ENCODE measurements at regions not wholly inside any gene's neighbourhood (a gene's known extent, or its start where the extent isn't known, plus 50 kb on each side); places are given as distances from the start of the nearest gene placed in this dataset.
"Not testable (repeated sequence)": the region's sequence is repeated elsewhere in the genome, so short reads cannot be mapped to it uniquely, and the experiment has no call there.

- Mint-ChIP-seq H3K4me1 (no peaks in the 10 kb centered on the region), H3K27me3 (ENCODE audit: low read depth in 3 of 3) (no peaks in the 10 kb centered on the region), H3K4me3 (no peak overlapping the region), H3K36me3 (no peaks in the 10 kb centered on the region), H3K27ac (no peak overlapping the region), H3K9me3 (peaks cover 0 to 1% (median 0%) of the 10 kb centered on the region in 6 donors)
- no peak for DNase-seq
These were observed 64.7 kb upstream of the ANKRD55 start for GRCh38 chr5:56297851-56298250.

DNA sequence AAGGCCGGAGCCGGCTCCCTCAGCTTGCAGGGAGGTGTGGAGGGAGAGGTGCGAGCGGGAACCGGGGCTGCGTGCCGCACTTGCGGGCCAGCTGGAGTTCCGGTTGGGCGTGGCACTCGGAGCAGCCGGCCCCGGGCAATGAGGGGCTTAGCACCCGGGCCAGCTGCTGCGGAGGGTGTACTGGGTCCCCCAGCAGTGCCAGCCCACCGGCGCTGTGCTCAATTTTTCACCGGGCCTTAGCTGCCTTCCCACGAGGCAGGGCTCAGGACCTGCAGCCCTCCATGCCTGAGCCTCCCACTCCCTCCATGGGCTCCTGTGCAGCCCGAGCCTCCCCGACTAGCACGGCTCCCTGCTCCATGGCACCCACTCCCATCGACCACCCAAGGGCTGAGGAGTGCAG lies 62.2 kb upstream of the ANKRD55 start:
- H3K36me3 Mint-ChIP-seq; H3K9me3 Mint-ChIP-seq; H3K4me1 Mint-ChIP-seq; H3K4me3 Mint-ChIP-seq; H3K27me3 Mint-ChIP-seq (ENCODE audit: low read depth in 3 of 3); H3K27ac Mint-ChIP-seq; DNase-seq: not testable (repeated sequence)

- Mint-ChIP-seq H3K4me3 (no peak overlapping the region), H3K9me3 (peaks cover 0 to 1% (median 0%) of the 10 kb centered on the region in 6 donors), H3K27me3 (ENCODE audit: low read depth in 3 of 3) (peaks cover 0 to 4% (median 0%) of the 10 kb centered on the region in 3 donors), H3K27ac (no peak overlapping the region), H3K36me3 (no peaks in the 10 kb centered on the region), H3K4me1 (no peaks in the 10 kb centered on the region)
- DNase-seq, result no peak
These were observed 61.2 kb upstream of the ANKRD55 start for GRCh38 chr5:56294354-56294753.

DNA sequence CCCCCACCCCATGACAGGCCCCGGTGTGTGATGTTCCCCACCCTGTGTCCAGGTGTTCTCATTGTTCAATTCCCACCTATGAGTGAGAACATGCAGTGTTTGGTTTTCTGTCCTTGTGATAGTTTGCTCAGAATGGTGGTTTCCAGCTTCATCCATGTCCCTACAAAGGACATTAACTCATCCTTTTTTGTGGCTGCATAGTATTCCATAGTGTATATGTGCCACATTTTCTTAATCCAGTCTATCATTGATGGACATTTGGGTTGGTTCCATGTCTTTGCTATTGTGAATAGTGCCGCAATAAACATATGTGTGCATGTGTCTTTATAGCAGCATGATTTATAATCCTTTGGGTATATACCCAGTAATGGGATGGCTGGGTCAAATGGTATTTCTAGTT lies 59.7 kb upstream of the ANKRD55 start:
- H3K9me3 Mint-ChIP-seq; H3K36me3 Mint-ChIP-seq; H3K4me3 Mint-ChIP-seq; H3K27me3 Mint-ChIP-seq (ENCODE audit: low read depth in 3 of 3); DNase-seq; H3K27ac Mint-ChIP-seq; H3K4me1 Mint-ChIP-seq: not testable (repeated sequence)

DNA sequence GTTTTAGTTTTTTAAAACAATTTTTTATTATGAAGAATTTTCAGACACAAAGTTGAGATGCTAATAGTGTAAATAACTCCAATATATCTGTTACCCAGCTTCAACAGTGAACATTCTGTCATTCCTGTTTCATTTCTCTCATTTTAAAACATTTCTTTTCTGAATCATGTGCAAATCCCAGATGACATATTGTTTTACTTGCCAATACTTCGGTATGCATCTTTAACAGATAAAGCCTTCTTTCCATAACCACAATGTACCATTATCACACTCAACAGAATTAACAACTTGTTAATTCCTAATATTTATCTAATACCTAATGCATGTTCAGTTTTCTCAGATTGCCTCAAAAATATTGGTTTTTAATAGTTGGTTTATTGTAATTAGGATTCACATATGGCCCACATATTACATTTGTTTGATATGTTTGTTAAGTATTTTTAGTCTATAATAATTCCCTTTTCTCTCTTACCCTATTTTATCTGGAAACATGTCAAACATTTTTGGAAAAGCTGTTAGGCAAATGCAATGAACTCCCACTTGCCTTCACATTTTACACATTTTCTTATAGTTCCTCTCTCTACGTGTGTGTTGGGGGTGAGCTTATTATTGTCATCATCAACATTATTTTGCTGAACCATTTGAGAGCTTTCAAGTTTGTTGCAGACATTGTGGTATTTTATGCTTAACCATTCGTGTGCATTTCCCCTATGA lies 58.7 kb upstream of the ANKRD55 start:
- Mint-ChIP-seq H3K27ac (no peak overlapping the region), H3K36me3 (no peaks in the 10 kb centered on the region), H3K4me1 (no peaks in the 10 kb centered on the region), H3K4me3 (no peak overlapping the region), H3K27me3 (ENCODE audit: low read depth in 3 of 3) (peaks cover 3 to 8% (median 4%) of the 10 kb centered on the region in 3 donors), H3K9me3 (peaks cover 0 to 1% (median 0%) of the 10 kb centered on the region in 6 donors)
- DNase-seq, result no peak

- Mint-ChIP-seq H3K4me3 (no peak overlapping the region), H3K27ac (no peak overlapping the region), H3K9me3 (no peaks in the 10 kb centered on the region), H3K4me1 (no peaks in the 10 kb centered on the region), H3K36me3 (no peaks in the 10 kb centered on the region), H3K27me3 (ENCODE audit: low read depth in 3 of 3) (peaks cover 3 to 8% (median 5%) of the 10 kb centered on the region in 3 donors)
- DNase-seq, result no peak
These were observed 58.0 kb upstream of the ANKRD55 start for GRCh38 chr5:56291079-56291643.

DNA sequence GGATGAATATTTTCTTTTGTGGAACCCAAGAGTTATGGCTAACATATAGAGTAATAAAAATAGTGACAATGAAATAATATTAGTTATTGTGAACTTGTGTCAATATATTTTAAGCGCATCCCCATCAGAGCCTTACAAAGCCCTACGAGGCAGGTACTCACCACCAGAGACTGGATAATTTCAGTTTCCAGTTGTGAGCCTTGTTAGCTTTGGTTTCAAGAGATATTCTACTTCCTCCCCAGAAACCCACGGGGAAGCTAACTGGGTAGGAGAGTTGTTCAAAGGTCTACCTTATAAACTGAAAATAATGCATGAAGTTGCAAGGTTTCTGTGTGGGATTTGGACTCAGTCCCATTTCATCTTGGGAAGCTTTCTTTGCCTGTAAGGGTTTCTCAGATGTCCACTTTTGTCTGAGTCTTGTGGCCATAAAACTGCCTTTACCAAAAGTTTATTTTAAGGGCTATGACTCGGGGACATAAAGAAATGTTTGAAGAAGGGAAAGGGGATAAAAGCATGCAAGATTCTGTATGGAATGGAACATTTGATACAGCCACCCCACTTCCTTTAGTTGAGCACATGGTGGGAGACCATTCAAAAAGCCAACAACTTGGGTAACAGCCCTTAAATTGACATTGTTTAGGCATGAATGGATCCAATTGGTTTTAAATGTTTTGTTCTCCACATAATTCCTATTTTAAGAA lies 57.4 kb upstream of the ANKRD55 start:
- no peak overlapping the region for H3K4me3 Mint-ChIP-seq
- no peak for DNase-seq
- no peaks in the 10 kb centered on the region for H3K9me3 Mint-ChIP-seq
- H3K4me1 Mint-ChIP-seq, result no peaks in the 10 kb centered on the region
- peaks cover 3 to 8% (median 5%) of the 10 kb centered on the region in 3 donors for H3K27me3 Mint-ChIP-seq (ENCODE audit: low read depth in 3 of 3)
- no peaks in the 10 kb centered on the region for H3K36me3 Mint-ChIP-seq
- no peak overlapping the region for H3K27ac Mint-ChIP-seq

DNA sequence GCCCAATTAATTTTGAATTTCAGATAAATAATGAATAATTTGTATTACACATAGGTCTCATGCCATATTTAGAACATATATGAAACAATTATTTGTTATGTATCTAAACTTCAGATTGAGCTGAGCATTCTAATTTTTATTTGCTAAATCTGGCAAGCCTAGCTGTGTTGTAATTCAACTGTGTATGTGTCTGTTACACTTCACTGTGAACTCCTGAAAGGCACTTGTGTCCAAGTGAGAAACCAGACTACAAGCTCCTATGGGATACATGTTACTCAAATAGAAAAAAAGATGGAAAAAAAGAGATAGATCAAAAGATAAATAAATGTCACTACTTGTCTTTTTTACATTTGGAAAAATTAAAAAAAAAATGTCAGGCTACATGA lies 56.5 kb upstream of the ANKRD55 start:
- Mint-ChIP-seq H3K36me3 (no peaks in the 10 kb centered on the region), H3K27ac (no peak overlapping the region), H3K27me3 (ENCODE audit: low read depth in 3 of 3) (peaks cover 3 to 8% (median 5%) of the 10 kb centered on the region in 3 donors), H3K4me3 (no peak overlapping the region), H3K9me3 (no peaks in the 10 kb centered on the region), H3K4me1 (no peaks in the 10 kb centered on the region)
- no peak for DNase-seq

GRCh38 chr5:56288873-56289601 lies 55.9 kb upstream of the ANKRD55 start:
- no peak overlapping the region for H3K4me3 Mint-ChIP-seq
- no peaks in the 10 kb centered on the region for H3K4me1 Mint-ChIP-seq
- H3K9me3 Mint-ChIP-seq, result no peaks in the 10 kb centered on the region
- no peaks in the 10 kb centered on the region for H3K36me3 Mint-ChIP-seq
- DNase-seq, result no peak
- no peak overlapping the region for H3K27ac Mint-ChIP-seq
- H3K27me3 Mint-ChIP-seq (ENCODE audit: low read depth in 3 of 3), result peaks cover 3 to 8% (median 5%) of the 10 kb centered on the region in 3 donors

- H3K36me3 Mint-ChIP-seq, result no peaks in the 10 kb centered on the region
- no peaks in the 10 kb centered on the region for H3K9me3 Mint-ChIP-seq
- H3K27me3 Mint-ChIP-seq (ENCODE audit: low read depth in 3 of 3), result peaks cover 3 to 8% (median 4%) of the 10 kb centered on the region in 3 donors
- H3K27ac Mint-ChIP-seq, result no peak overlapping the region
- no peak for DNase-seq
- H3K4me1 Mint-ChIP-seq, result no peaks in the 10 kb centered on the region
- no peak overlapping the region for H3K4me3 Mint-ChIP-seq
These were observed 53.1 kb upstream of the ANKRD55 start for GRCh38 chr5:56286015-56286884.

DNA sequence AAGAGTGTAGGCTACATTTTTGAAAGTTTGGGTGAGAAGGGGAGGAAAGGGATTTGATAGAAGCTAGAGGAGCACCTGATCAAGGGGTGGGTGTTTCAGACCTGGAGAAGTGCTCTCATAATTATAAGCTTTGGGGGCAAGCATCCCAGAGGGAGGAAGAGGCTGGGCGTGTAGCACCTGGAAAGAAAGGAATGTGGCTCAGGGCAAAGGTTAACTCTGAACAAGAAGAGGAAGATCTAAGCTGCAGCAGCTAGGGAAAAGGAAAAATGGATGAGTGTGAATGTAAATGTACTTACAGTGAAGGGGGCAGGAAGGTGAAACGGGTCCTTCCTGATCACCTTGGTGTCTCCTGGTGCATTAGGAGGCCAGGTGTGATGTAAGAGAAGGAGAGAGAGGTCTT lies 49.8 kb upstream of the ANKRD55 start:
- H3K27ac Mint-ChIP-seq, result no peak overlapping the region
- no peaks in the 10 kb centered on the region for H3K36me3 Mint-ChIP-seq
- H3K27me3 Mint-ChIP-seq (ENCODE audit: low read depth in 3 of 3), result peaks cover under 1 to 8% (median 1%) of the 10 kb centered on the region in 3 donors
- H3K4me1 Mint-ChIP-seq, result no peaks in the 10 kb centered on the region
- DNase-seq, result no peak
- H3K9me3 Mint-ChIP-seq, result no peaks in the 10 kb centered on the region
- H3K4me3 Mint-ChIP-seq, result no peak overlapping the region

Measured in immature natural killer cell (primary cell).